B cell (primary cell): ENCODE measurements at regions not wholly inside any gene's neighbourhood (a gene's known extent, or its start where the extent isn't known, plus 50 kb on each side); places are given as distances from the start of the nearest gene placed in this dataset.

Experiments used
- ATAC-seq: fragments of 200-7000 bp; cut with Tn5 transposase; one replicate; pipeline ENCODE4 v1.10.0; 2021; ENCODE audit warnings: low read depth, mild to moderate bottlenecking, moderate number of reproducible peaks, moderate library complexity
- CTCF ChIA-PET: fragments of 350-600 bp; sonication (Branson Sonifier 250); formaldehyde crosslinking; loops from one replicate; lab custom pipeline; 2021; ENCODE audit warnings: antibody characterized with exemption, inconsistent platforms; lab: Charles Lee
- POLR2A ChIA-PET: fragments of 350-600 bp; sonication (Branson Sonifier 250); formaldehyde crosslinking; loops from one replicate; lab custom pipeline; 2021; ENCODE audit warnings: antibody characterized with exemption; lab: Charles Lee
- DNase-seq: peaks from one replicate; pipeline ENCODE4 v3.0.0; 2013
- H2AFZ ChIP-seq: 2 replicates; pipeline ENCODE4 v1.6.1; 2012; ENCODE audit warnings: mild to moderate bottlenecking, low read depth, low read length; ENCODE audit not compliant: insufficient read depth, poor library complexity, severe bottlenecking
- H3K27ac ChIP-seq, 2 donors: 1 replicate in 1 of 2; 2 replicates in 1 of 2; pipeline ENCODE4 v1.5.1; 2012 to 2013; ENCODE audit warnings: low read length in 2 of 2, mild to moderate bottlenecking in 2 of 2, moderate library complexity in 1 of 2
- H3K27me3 ChIP-seq, 4 experiments: fragments of 200-600 bp in 1 of 4; sonication (generic) in 1 of 4; replicated peaks in 1 of 4; 1 replicate in 2 of 4; 2 replicates in 2 of 4; pipeline versions ENCODE4 v1.6.1 to v1.7.0; 2013 to 2016; ENCODE audit warnings: low read length in 3 of 4, mild to moderate bottlenecking in 2 of 4, mixed read lengths in 1 of 4, moderate library complexity in 1 of 4; ENCODE audit not compliant: insufficient read depth in 4 of 4, control insufficient read depth in 3 of 4; ENCODE audit errors: control extremely low read depth in 1 of 4
- H3K36me3 ChIP-seq, 2 experiments: replicated peaks in 1 of 2; 1 replicate in 1 of 2; 2 replicates in 1 of 2; pipeline versions ENCODE4 v1.6.1 to v1.7.1; 2013; ENCODE audit warnings: low read length in 1 of 2; ENCODE audit not compliant: insufficient read depth in 2 of 2, control insufficient read depth in 1 of 2; ENCODE audit errors: control extremely low read depth in 1 of 2, extremely low read depth in 1 of 2
- H3K4me1 ChIP-seq, 2 donors: fragments of 200-600 bp in 1 of 2; sonication (generic) in 1 of 2; 1 replicate in 1 of 2; 2 replicates in 1 of 2; pipeline versions ENCODE4 v1.5.1 to v1.6.1; 2013 to 2017; ENCODE audit warnings: low read length in 2 of 2; ENCODE audit not compliant: control insufficient read depth in 2 of 2, insufficient read depth in 2 of 2
- H3K4me2 ChIP-seq: replicated peaks from 2 replicates; pipeline ENCODE3; 2012; ENCODE audit warnings: mild to moderate bottlenecking, low read depth, low read length; ENCODE audit not compliant: poor library complexity, severe bottlenecking
- H3K4me3 ChIP-seq, 5 experiments: fragments of 200-600 bp in 1 of 5; sonication (generic) in 1 of 5; 1 replicate in 3 of 5; 2 replicates in 2 of 5; pipeline versions ENCODE4 v1.5.1 to v1.7.0; 2011 to 2016; ENCODE audit warnings: low read length in 4 of 5, mild to moderate bottlenecking in 4 of 5, low read depth in 2 of 5, control low read depth in 1 of 5, moderate library complexity in 1 of 5; ENCODE audit not compliant: insufficient read depth in 1 of 5; ENCODE audit errors: control extremely low read depth in 1 of 5, extremely low read depth in 1 of 5
- H3K79me2 ChIP-seq: fragments of 200-600 bp; sonication (generic); one replicate; pipeline ENCODE4 v1.6.0; 2016; ENCODE audit warnings: low read length; ENCODE audit not compliant: control insufficient read depth, insufficient read depth
- H3K9ac ChIP-seq: fragments of 200-600 bp; sonication (generic); 2 replicates; pipeline ENCODE4 v1.6.1; 2017; ENCODE audit warnings: mild to moderate bottlenecking, low read length, moderate library complexity
- H3K9me3 ChIP-seq, 3 donors: one replicate each; pipeline versions ENCODE4 v1.6.1 to v1.7.1; 2013; ENCODE audit warnings: low read length in 2 of 3; ENCODE audit not compliant: control insufficient read depth in 2 of 3, insufficient read depth in 1 of 3; ENCODE audit errors: control extremely low read depth in 1 of 3
- H4K20me1 ChIP-seq: 2 replicates; pipeline ENCODE4 v1.6.0; 2012; ENCODE audit warnings: mild to moderate bottlenecking, low read length; ENCODE audit not compliant: insufficient read depth, control insufficient read depth, poor library complexity, severe bottlenecking
- H3K27ac Mint-ChIP-seq: one replicate; pipeline ENCODE4 v1.8.0; 2021; ENCODE audit warnings: mixed read lengths
- H3K27me3 Mint-ChIP-seq: one replicate; pipeline ENCODE4 v1.8.0; 2021; ENCODE audit warnings: mixed read lengths
- H3K4me1 Mint-ChIP-seq: one replicate; pipeline ENCODE4 v1.8.0; 2021; ENCODE audit warnings: mixed read lengths
- H3K4me3 Mint-ChIP-seq: one replicate; pipeline ENCODE4 v1.8.0; 2021; ENCODE audit warnings: mixed read lengths
- H3K9me3 Mint-ChIP-seq: one replicate; pipeline ENCODE4 v1.8.0; 2022; ENCODE audit warnings: mixed read lengths; ENCODE audit not compliant: insufficient read depth
- CTCF ChIP-seq: fragments of 200-600 bp; IDR thresholded peaks from one replicate; pipeline ENCODE4 v1.8.0; 2022; ENCODE audit warnings: antibody characterized with exemption, mild to moderate bottlenecking
- EZH2 ChIP-seq: IDR thresholded peaks from 2 replicates; pipeline ENCODE4 v1.6.1; 2012; ENCODE audit warnings: borderline replicate concordance, low read depth, mild to moderate bottlenecking, moderate library complexity, low read length; ENCODE audit not compliant: insufficient read depth, poor library complexity, severe bottlenecking
- WGBS: methylation state at CpG from one replicate; pipeline ENCODE4 v1.1.5; 2013; ENCODE audit warnings: missing lambda C conversion rate; ENCODE audit not compliant: insufficient coverage; 5-methylcytosine and 5-hydroxymethylcytosine counted together
- intact Hi-C: fragments of 100-400 bp; cut with micrococcal nuclease; formaldehyde crosslinking; loops from one replicate; pipeline ENCODE4 v1.10.0; 2022

GRCh38 chr5:6140219-6140618, 238.1 kb downstream of the MED10 start:
- Histone ChIP-seq H3K4me3 (no peak overlapping the region), H2AFZ (no peak overlapping the region), H3K27ac (no peak overlapping the region), H3K4me1 (no peaks in the 10 kb centered on the region), H3K4me2 (no peak overlapping the region), H3K27me3 (peaks cover 0 to 2% (median 0%) of the 10 kb centered on the region in 4 experiments), H3K36me3 (no peaks in the 10 kb centered on the region), H3K9me3 (peaks cover 0 to 1% (median 0%) of the 10 kb centered on the region in 3 donors), H4K20me1 (no peaks in the 10 kb centered on the region), H3K9ac (no peak overlapping the region), H3K79me2 (no peaks in the 10 kb centered on the region)
- DNase-seq (no peak), ATAC-seq (no peak)
- H3K27ac Mint-ChIP-seq, result no peak overlapping the region
- 54% methylated on average over 5 of the region's 5 CpGs for WGBS
- H3K4me1 Mint-ChIP-seq, result peaks cover 6% of the 10 kb centered on the region
- CTCF ChIA-PET, result no interaction called here
- intact Hi-C loops, result no loop called here
- H3K4me3 Mint-ChIP-seq, result no peak overlapping the region
- POLR2A ChIA-PET, result interaction anchor here (0.6 kb wide), 1 partner anchor 705 kb away, joined by 5 read pairs; no protein-coding TSS in a partner anchor
- no peak for TF ChIP-seq CTCF
- no peak for TF ChIP-seq EZH2
- no peaks in the 10 kb centered on the region for H3K9me3 Mint-ChIP-seq
- H3K27me3 Mint-ChIP-seq, result peaks cover 16% of the 10 kb centered on the region

DNA sequence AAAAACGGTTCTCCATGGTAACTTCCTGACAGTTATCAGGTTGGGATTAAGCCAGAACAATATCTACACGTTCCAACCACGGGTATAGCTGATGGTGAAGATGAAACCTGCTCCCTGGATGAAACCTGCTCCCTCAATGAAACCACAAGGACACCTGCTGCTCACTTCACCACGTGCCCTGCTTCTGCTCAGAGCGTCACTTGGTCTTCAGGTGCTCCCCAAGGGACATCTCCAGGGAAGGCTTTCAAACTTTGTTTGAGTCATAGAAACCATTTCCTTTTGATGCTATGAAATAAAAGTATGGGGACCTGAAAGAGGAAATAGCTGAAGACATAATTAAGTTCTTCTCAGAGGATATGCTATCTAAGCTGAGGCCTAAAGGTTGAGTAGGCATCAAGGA, 242.4 kb downstream of the MED10 start:
- intact Hi-C loops, result no loop called here
- Mint-ChIP-seq H3K9me3 (no peaks in the 10 kb centered on the region), H3K27me3 (peaks cover 5% of the 10 kb centered on the region), H3K4me1 (peaks cover 6% of the 10 kb centered on the region), H3K4me3 (no peak overlapping the region), H3K27ac (no peak overlapping the region)
- DNase-seq (no peak), ATAC-seq (peak; percentile 28)
- CTCF ChIA-PET, result no interaction called here
- Histone ChIP-seq H3K4me3 (no peak overlapping the region), H3K27ac (no peak overlapping the region), H3K9ac (no peak overlapping the region), H3K4me2 (no peak overlapping the region), H2AFZ (no peak overlapping the region), H3K36me3 (no peaks in the 10 kb centered on the region), H3K79me2 (no peaks in the 10 kb centered on the region), H3K4me1 (no peaks in the 10 kb centered on the region), H3K27me3 (peaks cover 0 to 2% (median 0%) of the 10 kb centered on the region in 4 experiments), H3K9me3 (peaks cover 0 to 8% (median 0%) of the 10 kb centered on the region in 3 donors), H4K20me1 (no peaks in the 10 kb centered on the region)
- TF ChIP-seq EZH2, result no peak
- no peak for TF ChIP-seq CTCF
- POLR2A ChIA-PET, result no interaction called here
- WGBS, result 42% methylated on average over 4 of the region's 5 CpGs
